ENCODE measurements at regions not wholly inside any gene's neighbourhood (a gene's known extent, or its start where the extent isn't known, plus 50 kb on each side); places are given as distances from the start of the nearest gene placed in this dataset.

DNA sequence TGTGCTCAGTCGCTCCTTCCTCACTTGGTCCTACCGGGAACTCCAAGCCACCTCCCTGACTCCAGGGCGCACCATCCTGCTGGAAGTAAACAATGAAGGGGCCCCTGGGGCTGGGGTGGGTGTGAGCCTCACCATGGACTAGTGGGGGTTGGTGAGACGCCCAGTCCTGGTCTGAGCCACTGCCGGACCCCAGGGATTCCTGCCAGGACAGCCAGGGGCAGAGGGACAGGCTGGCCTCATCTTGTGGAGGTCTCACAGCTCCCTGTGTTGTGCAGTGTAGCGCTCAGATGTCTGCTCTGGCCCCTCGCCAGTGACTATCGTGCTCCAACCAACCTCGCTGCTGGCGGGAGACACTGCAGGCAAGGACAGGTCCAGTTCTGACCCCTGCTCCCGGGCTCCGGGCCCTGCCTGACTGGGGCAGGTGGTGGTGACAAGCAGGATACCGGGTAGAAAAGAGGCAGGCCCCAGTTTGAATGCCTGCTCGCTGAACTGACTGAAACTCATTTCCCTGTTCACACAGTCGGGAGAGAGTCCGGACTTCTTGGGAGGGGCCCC lies 1021.4 kb downstream of the BRD1 start:
- H3K27me3 ChIP-seq (ENCODE audit: insufficient read depth, low read length, poor library complexity, severe bottlenecking) = no peaks in the 10 kb centered on the region
- peaks cover 26% of the 10 kb centered on the region; the same call in 1 of the 2 replicates for H3K9me3 ChIP-seq (ENCODE audit: insufficient read depth, low read depth, low read length)
- TF ChIP-seq EZH2phosphoT487 (IDR thresholded peaks at IDR 0.05; ENCODE audit: borderline replicate concordance) = no peak
- TF ChIP-seq, protein P1, sequence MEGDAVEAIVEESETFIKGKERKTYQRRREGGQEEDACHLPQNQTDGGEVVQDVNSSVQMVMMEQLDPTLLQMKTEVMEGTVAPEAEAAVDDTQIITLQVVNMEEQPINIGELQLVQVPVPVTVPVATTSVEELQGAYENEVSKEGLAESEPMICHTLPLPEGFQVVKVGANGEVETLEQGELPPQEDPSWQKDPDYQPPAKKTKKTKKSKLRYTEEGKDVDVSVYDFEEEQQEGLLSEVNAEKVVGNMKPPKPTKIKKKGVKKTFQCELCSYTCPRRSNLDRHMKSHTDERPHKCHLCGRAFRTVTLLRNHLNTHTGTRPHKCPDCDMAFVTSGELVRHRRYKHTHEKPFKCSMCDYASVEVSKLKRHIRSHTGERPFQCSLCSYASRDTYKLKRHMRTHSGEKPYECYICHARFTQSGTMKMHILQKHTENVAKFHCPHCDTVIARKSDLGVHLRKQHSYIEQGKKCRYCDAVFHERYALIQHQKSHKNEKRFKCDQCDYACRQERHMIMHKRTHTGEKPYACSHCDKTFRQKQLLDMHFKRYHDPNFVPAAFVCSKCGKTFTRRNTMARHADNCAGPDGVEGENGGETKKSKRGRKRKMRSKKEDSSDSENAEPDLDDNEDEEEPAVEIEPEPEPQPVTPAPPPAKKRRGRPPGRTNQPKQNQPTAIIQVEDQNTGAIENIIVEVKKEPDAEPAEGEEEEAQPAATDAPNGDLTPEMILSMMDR (conservative IDR thresholded peaks at IDR 0.05; ENCODE audit: low read length) = no peak

DNA sequence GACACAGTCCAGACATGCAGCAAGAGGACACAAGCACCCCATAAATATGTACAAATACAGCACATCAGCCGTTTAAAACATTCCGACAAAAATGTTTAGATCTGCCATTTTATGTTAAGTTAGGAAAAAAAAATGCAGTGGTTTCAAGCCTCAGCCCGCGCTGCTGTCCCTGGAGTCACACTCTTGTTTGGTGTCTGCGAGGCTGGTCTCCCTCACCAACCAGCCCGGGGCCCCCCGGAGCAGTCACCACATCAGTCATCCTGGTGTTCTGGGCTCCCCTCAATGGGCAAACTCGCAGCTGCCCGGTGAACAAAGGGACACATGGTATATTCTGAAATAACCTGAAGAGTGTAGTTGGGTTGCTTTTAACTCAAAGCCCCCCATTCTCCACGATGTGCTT lies 1022.2 kb downstream of the BRD1 start:
- TF ChIP-seq EZH2phosphoT487 (IDR thresholded peaks at IDR 0.05; ENCODE audit: borderline replicate concordance) = no peak
- TF ChIP-seq, protein P1 (conservative IDR thresholded peaks at IDR 0.05; ENCODE audit: low read length) = no peak
- Histone ChIP-seq H4K20me1 (ENCODE audit: insufficient read depth, low read length, poor library complexity, severe bottlenecking) (no peaks in the 10 kb centered on the region), H3F3A (ENCODE audit: low read depth) (no peaks in the 10 kb centered on the region), H3K9ac (ENCODE audit: low read depth, low read length, poor library complexity, severe bottlenecking) (no peak overlapping the region), H3K4me1 (ENCODE audit: insufficient read depth, low read length, poor library complexity, severe bottlenecking) (no peaks in the 10 kb centered on the region), H2AFZ (ENCODE audit: low read length) (no peak overlapping the region), H3K27me3 (ENCODE audit: insufficient read depth, low read length, poor library complexity, severe bottlenecking) (no peaks in the 10 kb centered on the region), H3K9me2 (replicated peaks; ENCODE audit: low read depth, low read length) (no peaks in the 10 kb centered on the region), H3K4me3 (ENCODE audit: low read length, poor library complexity, severe bottlenecking) (no peak overlapping the region), H3K4me2 (ENCODE audit: low read depth, low read length, poor library complexity, severe bottlenecking) (no peak overlapping the region), H3K79me2 (ENCODE audit: insufficient read depth, low read length) (no peaks in the 10 kb centered on the region), H3K36me3 (ENCODE audit: insufficient read depth, low read length) (no peaks in the 10 kb centered on the region), H3K9me3 (ENCODE audit: insufficient read depth, low read depth, low read length) (peaks cover 31% of the 10 kb centered on the region; the same call in 1 of the 2 replicates)

More for the DNA sequence above, 1021.4 kb downstream of the BRD1 start:
- Histone ChIP-seq H3K4me2 (ENCODE audit: low read depth, low read length, poor library complexity, severe bottlenecking) (no peak overlapping the region), H3K4me1 (ENCODE audit: insufficient read depth, low read length, poor library complexity, severe bottlenecking) (no peaks in the 10 kb centered on the region), H2AFZ (ENCODE audit: low read length) (no peak overlapping the region), H3K9ac (ENCODE audit: low read depth, low read length, poor library complexity, severe bottlenecking) (no peak overlapping the region), H3K79me2 (ENCODE audit: insufficient read depth, low read length) (no peaks in the 10 kb centered on the region), H3K4me3 (ENCODE audit: low read length, poor library complexity, severe bottlenecking) (no peak overlapping the region), H3F3A (ENCODE audit: low read depth) (no peaks in the 10 kb centered on the region), H3K36me3 (ENCODE audit: insufficient read depth, low read length) (no peaks in the 10 kb centered on the region), H4K20me1 (ENCODE audit: insufficient read depth, low read length, poor library complexity, severe bottlenecking) (no peaks in the 10 kb centered on the region), H3K9me2 (replicated peaks; ENCODE audit: low read depth, low read length) (no peaks in the 10 kb centered on the region)

DNA sequence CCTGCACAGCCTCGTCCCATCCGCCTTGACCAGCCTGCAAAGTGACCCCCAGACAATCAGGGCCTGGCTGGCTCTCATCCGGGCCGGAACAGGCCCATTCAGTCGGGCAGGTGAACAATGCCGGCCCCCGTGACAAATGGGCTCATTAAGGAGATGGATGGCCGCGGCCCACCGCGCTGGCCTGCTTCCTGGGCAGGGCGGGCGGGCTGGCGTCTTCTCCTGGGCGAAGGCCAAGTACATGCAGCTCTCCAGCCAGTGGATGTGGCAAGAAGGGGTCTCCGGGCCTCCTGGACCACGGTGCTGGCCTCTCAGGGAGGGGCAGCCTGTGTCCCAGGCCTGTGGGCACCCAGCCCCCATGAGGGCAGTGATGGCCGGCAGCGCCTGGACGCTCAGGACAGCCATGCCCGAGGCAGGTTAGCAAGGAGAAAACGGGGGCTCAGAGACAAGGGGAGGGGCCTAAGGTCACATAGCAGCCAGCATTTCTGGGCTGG lies 1022.8 kb downstream of the BRD1 start:
- H3K4me1 ChIP-seq (ENCODE audit: insufficient read depth, low read length, poor library complexity, severe bottlenecking) = no peaks in the 10 kb centered on the region
- no peaks in the 10 kb centered on the region for H3K27me3 ChIP-seq (ENCODE audit: insufficient read depth, low read length, poor library complexity, severe bottlenecking)
- H3K9me2 ChIP-seq (replicated peaks; ENCODE audit: low read depth, low read length) = no peaks in the 10 kb centered on the region
- no peaks in the 10 kb centered on the region for H4K20me1 ChIP-seq (ENCODE audit: insufficient read depth, low read length, poor library complexity, severe bottlenecking)
- H3K79me2 ChIP-seq (ENCODE audit: insufficient read depth, low read length) = no peaks in the 10 kb centered on the region
- H3K36me3 ChIP-seq (ENCODE audit: insufficient read depth, low read length) = no peaks in the 10 kb centered on the region
- no peak overlapping the region for H3K9ac ChIP-seq (ENCODE audit: low read depth, low read length, poor library complexity, severe bottlenecking)
- H3K4me2 ChIP-seq (ENCODE audit: low read depth, low read length, poor library complexity, severe bottlenecking) = no peak overlapping the region
- H3F3A ChIP-seq (ENCODE audit: low read depth) = no peaks in the 10 kb centered on the region
- TF ChIP-seq EZH2phosphoT487 (IDR thresholded peaks at IDR 0.05; ENCODE audit: borderline replicate concordance) = no peak
- TF ChIP-seq, protein P1 (conservative IDR thresholded peaks at IDR 0.05; ENCODE audit: low read length) = no peak
- H3K4me3 ChIP-seq (ENCODE audit: low read length, poor library complexity, severe bottlenecking) = no peak overlapping the region
- H3K9me3 ChIP-seq (ENCODE audit: insufficient read depth, low read depth, low read length) = peaks cover 31% of the 10 kb centered on the region; the same call in 1 of the 2 replicates
- no peak overlapping the region for H2AFZ ChIP-seq (ENCODE audit: low read length)
